ENCODE measurements at regions not wholly inside any gene's neighbourhood (a gene's known extent, or its start where the extent isn't known, plus 50 kb on each side); places are given as distances from the start of the nearest gene placed in this dataset.

DNA sequence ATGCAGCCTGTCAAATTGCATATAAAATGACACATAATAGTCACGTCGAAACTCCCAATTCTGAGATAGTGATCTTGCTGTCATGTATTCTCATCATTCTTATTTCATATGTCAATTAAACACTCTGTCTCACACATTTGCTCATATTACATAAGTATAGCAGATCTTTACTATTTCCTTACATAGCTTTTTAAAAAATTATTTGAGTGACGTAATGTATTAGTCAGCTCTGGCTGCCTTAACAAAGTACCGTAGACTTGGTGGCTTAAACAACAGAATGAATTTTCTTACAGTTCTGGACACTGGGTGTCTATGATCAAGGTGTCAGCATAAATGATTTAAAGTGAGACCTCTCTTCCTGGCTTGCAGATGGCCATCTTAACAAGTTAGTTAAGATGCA lies 1032.3 kb upstream of the NRXN1 start:
- TF ChIP-seq POLR2AphosphoS5 (IDR thresholded peaks at IDR 0.05; ENCODE audit: low read depth, low read length) (no peak), POLR2A (IDR thresholded peaks at IDR 0.05; ENCODE audit: low read depth, low read length) (no peak)

Measured in GM12891 (cell line).